IPS-20b (cell line): ENCODE measurements at regions not wholly inside any gene's neighbourhood (a gene's known extent, or its start where the extent isn't known, plus 50 kb on each side); places are given as distances from the start of the nearest gene placed in this dataset.

Source experiments
- H3K27ac ChIP-seq: one replicate; pipeline ENCODE4 v1.5.1; 2013; ENCODE audit warnings: low read length
- H3K27me3 ChIP-seq: 2 replicates; pipeline ENCODE4 v1.6.1; 2013; ENCODE audit warnings: mild to moderate bottlenecking, low read length, inconsistent platforms; ENCODE audit not compliant: insufficient read depth
- H3K36me3 ChIP-seq: 2 replicates; pipeline ENCODE4 v1.6.1; 2013; ENCODE audit warnings: low read depth, mild to moderate bottlenecking, inconsistent platforms, low read length, moderate library complexity; ENCODE audit not compliant: insufficient read depth
- H3K4me1 ChIP-seq: 2 replicates; pipeline ENCODE4 v1.6.1; 2013; ENCODE audit warnings: mild to moderate bottlenecking, control low read depth, inconsistent platforms, low read length, moderate library complexity; ENCODE audit not compliant: insufficient read depth
- H3K4me3 ChIP-seq: 2 replicates; pipeline ENCODE4 v1.5.1; 2013; ENCODE audit warnings: mild to moderate bottlenecking, low read length, inconsistent platforms
- H3K9ac ChIP-seq: 2 replicates; pipeline ENCODE4 v1.6.1; 2013; ENCODE audit warnings: low read depth, mild to moderate bottlenecking, inconsistent platforms, low read length, moderate library complexity
- H3K9me3 ChIP-seq: 2 replicates; pipeline ENCODE4 v1.6.1; 2013; ENCODE audit warnings: mild to moderate bottlenecking, low read depth, low read length, inconsistent platforms; ENCODE audit not compliant: insufficient read depth

DNA sequence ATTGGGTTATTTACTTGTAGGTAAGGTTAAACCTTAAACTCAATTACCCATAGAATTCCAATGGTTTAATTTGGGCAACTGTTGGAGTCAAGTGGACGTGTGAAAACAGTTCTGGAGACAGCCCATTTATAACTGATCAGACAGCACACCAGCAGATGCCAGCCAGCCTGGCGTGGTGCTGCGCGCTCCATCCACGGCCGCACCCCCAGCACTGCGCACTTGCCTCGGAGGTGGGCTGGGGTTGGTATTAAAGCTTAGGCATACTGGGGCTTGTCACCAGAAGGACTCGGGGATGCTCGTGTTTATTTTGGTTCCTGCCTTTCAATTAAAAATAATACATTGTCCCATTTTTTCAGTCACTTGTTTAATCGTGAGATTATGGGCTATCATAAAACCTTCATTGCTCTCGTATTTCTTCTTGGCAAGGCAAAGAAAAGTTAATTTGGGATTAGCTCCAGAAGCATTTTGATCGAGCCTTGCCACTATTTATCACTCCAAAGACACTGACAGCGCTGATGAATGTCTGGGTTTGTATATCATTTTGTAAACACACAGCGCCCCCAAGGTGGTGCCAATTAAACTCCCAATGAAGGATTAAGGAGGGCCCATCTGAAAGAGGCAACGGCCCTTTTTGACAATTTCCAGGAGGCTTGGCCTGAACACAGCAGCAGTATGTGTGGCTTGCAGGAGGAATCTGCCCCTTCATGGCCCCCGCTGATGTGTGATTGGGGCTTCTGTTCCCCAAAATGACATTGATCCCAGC, 204.5 kb upstream of the CXCL12 start:
- no peak overlapping the region for H3K27ac ChIP-seq
- H3K4me3 ChIP-seq: no peak overlapping the region
- no peaks in the 10 kb centered on the region for H3K4me1 ChIP-seq
- H3K9ac ChIP-seq: no peak overlapping the region
- H3K27me3 ChIP-seq: no peaks in the 10 kb centered on the region
- H3K36me3 ChIP-seq: no peaks in the 10 kb centered on the region
- no peaks in the 10 kb centered on the region for H3K9me3 ChIP-seq

- no peak overlapping the region for H3K27ac ChIP-seq
- H3K36me3 ChIP-seq: no peaks in the 10 kb centered on the region
- H3K27me3 ChIP-seq: no peaks in the 10 kb centered on the region
Measured at GRCh38 chr10:44589944-44590449, 205.1 kb upstream of the CXCL12 start.

GRCh38 chr10:44591911-44592310, 207.0 kb upstream of the CXCL12 start:
- Histone ChIP-seq H3K36me3 (no peaks in the 10 kb centered on the region), H3K9me3 (no peaks in the 10 kb centered on the region), H3K4me1 (no peaks in the 10 kb centered on the region), H3K4me3 (no peak overlapping the region), H3K27me3 (no peaks in the 10 kb centered on the region), H3K9ac (no peak overlapping the region), H3K27ac (no peak overlapping the region)

More at GRCh38 chr10:44589944-44590449, 205.1 kb upstream of the CXCL12 start:
- no peaks in the 10 kb centered on the region for H3K4me1 ChIP-seq
- no peak overlapping the region for H3K9ac ChIP-seq
- no peak overlapping the region for H3K4me3 ChIP-seq
- no peaks in the 10 kb centered on the region for H3K9me3 ChIP-seq

GRCh38 chr10:44593952-44594351, 209.1 kb upstream of the CXCL12 start:
- Histone ChIP-seq H3K9me3 (no peaks in the 10 kb centered on the region), H3K27me3 (no peaks in the 10 kb centered on the region), H3K9ac (no peak overlapping the region), H3K27ac (no peak overlapping the region), H3K36me3 (no peaks in the 10 kb centered on the region), H3K4me1 (no peaks in the 10 kb centered on the region), H3K4me3 (no peak overlapping the region)

GRCh38 chr10:44607116-44607515, 222.2 kb upstream of the CXCL12 start:
- no peak overlapping the region for H3K9ac ChIP-seq
- no peak overlapping the region for H3K27ac ChIP-seq
- H3K4me1 ChIP-seq: no peaks in the 10 kb centered on the region; the same call in 1 of the 2 replicates
- H3K27me3 ChIP-seq: no peaks in the 10 kb centered on the region
- H3K4me3 ChIP-seq: no peak overlapping the region
- no peaks in the 10 kb centered on the region for H3K9me3 ChIP-seq
- no peaks in the 10 kb centered on the region for H3K36me3 ChIP-seq

DNA sequence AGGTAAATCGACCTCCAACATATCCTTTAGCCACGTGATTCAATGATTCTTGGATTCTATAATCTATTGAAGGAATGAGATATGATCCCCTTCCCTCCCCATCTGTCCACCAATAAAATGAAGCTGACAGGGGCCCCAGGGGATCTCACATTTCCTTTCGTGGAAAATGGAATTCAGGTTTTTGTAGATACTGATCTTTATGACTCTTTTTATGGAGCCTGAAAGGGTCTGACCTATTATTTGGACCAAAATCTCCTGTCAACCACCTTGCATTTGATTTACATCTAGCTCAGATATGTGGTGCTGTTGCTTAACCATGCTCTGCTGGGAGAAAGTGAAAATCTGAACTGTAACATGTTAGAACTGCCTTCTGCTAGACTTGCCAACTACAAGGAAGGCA, 234.0 kb upstream of the CXCL12 start:
- Histone ChIP-seq H3K4me1 (no peaks in the 10 kb centered on the region), H3K9me3 (no peaks in the 10 kb centered on the region), H3K27ac (no peak overlapping the region), H3K4me3 (no peak overlapping the region), H3K9ac (no peak overlapping the region), H3K36me3 (no peaks in the 10 kb centered on the region), H3K27me3 (no peaks in the 10 kb centered on the region)

DNA sequence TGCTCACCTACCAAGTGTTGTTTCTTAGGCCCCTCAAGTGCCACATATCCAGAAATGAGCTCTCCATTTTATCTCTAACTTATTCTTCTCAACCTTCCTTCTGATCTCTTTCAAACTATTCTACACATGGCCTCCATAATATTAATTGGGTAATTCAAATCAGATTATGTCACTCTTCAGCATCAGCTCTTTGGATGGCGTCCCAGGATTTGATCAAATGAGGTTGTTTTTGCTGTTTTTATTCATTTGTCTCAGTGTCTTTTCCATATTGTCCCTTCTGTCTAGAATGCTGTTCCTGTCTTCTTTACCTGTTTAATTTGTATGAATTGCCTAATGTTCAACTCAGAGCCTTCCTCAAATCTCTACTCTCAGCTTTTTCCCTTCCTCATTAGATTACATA, 234.6 kb upstream of the CXCL12 start:
- H3K9ac ChIP-seq: no peak overlapping the region
- no peaks in the 10 kb centered on the region for H3K27me3 ChIP-seq
- H3K36me3 ChIP-seq: no peaks in the 10 kb centered on the region
- no peaks in the 10 kb centered on the region for H3K9me3 ChIP-seq
- H3K4me3 ChIP-seq: no peak overlapping the region
- no peaks in the 10 kb centered on the region for H3K4me1 ChIP-seq
- H3K27ac ChIP-seq: no peak overlapping the region

DNA sequence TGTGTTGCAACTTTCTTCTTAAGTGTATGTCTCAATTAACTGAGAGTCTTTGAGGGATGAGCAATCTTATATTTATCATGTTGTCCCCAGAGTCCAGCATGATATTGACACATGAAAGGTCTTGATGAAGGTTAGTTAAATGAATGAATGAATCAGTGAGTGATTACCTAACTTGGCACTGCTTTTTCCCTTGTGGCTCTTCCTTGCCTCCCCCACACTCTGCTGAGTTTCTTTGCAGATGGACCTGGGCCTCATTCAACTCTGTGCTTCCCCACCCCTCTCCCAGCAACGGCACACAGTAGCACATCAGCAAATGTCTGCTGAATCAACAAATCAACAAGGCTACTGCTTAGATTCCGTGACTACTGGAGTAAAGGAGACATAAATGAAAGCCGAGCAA, 235.1 kb upstream of the CXCL12 start:
- no peaks in the 10 kb centered on the region for H3K9me3 ChIP-seq
- no peaks in the 10 kb centered on the region for H3K27me3 ChIP-seq
- H3K27ac ChIP-seq: no peak overlapping the region
- H3K36me3 ChIP-seq: no peaks in the 10 kb centered on the region
- H3K4me3 ChIP-seq: no peak overlapping the region
- no peaks in the 10 kb centered on the region for H3K4me1 ChIP-seq
- no peak overlapping the region for H3K9ac ChIP-seq

- H3K4me3 ChIP-seq: no peak overlapping the region
- H3K36me3 ChIP-seq: no peaks in the 10 kb centered on the region
- no peak overlapping the region for H3K9ac ChIP-seq
- H3K27ac ChIP-seq: no peak overlapping the region
- H3K4me1 ChIP-seq: no peaks in the 10 kb centered on the region
- H3K9me3 ChIP-seq: no peaks in the 10 kb centered on the region
- H3K27me3 ChIP-seq: no peaks in the 10 kb centered on the region
Measured at GRCh38 chr10:44627591-44628354, 242.9 kb upstream of the CXCL12 start.

DNA sequence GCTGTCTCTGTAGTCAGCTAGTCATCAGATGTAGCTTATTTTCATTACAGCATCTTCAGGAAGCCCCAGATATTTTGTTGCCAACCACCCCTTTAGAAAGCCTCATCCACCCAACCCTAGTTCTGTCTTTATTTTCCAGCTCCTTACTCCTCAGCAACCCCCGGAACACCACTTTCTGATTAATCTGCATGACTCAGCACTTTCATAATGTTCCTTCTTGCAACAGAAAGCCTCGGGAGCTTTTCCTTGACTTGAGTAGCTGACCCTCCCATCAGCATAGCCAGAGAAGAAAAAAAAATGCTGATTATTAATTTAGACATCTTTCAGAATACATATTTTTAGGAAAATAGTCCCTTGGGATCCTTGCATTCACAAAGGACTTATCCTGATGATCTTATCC, 244.0 kb upstream of the CXCL12 start:
- no peaks in the 10 kb centered on the region for H3K4me1 ChIP-seq
- H3K27ac ChIP-seq: no peak overlapping the region
- no peaks in the 10 kb centered on the region for H3K9me3 ChIP-seq
- H3K4me3 ChIP-seq: no peak overlapping the region
- no peaks in the 10 kb centered on the region for H3K27me3 ChIP-seq
- no peak overlapping the region for H3K9ac ChIP-seq
- no peaks in the 10 kb centered on the region for H3K36me3 ChIP-seq

- no peaks in the 10 kb centered on the region for H3K4me1 ChIP-seq
- H3K27ac ChIP-seq: no peak overlapping the region
- no peak overlapping the region for H3K9ac ChIP-seq
- H3K36me3 ChIP-seq: no peaks in the 10 kb centered on the region
- H3K9me3 ChIP-seq: peaks cover 7% of the 10 kb centered on the region; the same call in 1 of the 2 replicates
- no peak overlapping the region for H3K4me3 ChIP-seq
- H3K27me3 ChIP-seq: no peaks in the 10 kb centered on the region
Measured at GRCh38 chr10:44635176-44635575, 250.3 kb upstream of the CXCL12 start.

DNA sequence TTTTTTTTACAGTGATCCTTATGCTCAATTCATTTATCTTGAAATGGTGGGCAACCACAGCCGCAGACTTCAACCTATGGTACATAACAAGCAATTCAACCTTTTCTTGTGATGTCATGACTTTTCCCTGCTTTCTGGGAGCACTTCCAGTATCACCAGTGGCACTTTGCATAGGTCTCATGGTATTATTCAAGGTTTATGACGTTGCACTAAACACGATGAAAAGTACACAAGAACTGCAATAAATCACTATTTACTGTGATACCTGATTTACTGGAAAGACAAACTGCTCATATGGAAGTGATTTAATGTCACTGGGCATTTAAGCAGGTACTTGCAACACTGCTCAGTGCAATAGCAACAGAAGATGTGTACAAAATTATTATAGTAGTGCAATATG, 251.7 kb upstream of the CXCL12 start:
- Histone ChIP-seq H3K9me3 (peaks cover 7% of the 10 kb centered on the region; the same call in 1 of the 2 replicates), H3K27me3 (no peaks in the 10 kb centered on the region), H3K9ac (no peak overlapping the region), H3K4me1 (no peaks in the 10 kb centered on the region), H3K36me3 (no peaks in the 10 kb centered on the region), H3K4me3 (no peak overlapping the region), H3K27ac (no peak overlapping the region)
